ENCODE measurements at regions not wholly inside any gene's neighbourhood (a gene's known extent, or its start where the extent isn't known, plus 50 kb on each side); places are given as distances from the start of the nearest gene placed in this dataset.

DNA sequence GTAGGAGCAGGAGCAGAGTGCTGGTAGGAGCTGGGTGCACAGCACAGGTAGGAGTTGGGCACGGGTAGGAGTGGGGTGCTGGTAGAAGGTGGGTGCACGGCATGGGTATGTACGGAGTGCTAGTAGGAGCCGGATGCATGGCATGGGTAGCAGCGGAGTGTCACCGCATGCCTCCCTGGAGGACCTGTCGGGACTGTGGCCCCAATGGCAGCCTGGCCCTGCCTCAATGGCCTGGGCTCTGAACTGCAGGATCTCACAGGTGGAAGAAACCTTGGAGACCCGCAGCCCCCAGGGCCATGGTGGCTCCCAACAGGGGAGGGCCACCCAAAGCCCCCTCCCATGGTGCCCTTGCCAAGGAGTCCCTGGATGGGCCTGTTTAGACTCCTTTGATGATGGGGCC is 1146.0 kb downstream of the UQCRFS1 start:
- Mint-ChIP-seq H3K27me3 (ENCODE audit: low read depth) (no peaks in the 10 kb centered on the region), H3K27ac (no peak overlapping the region), H3K9me3 (no peaks in the 10 kb centered on the region; the same call in 1 of the 2 replicates), H3K36me3 (no peaks in the 10 kb centered on the region), H3K4me1 (peaks cover 13% of the 10 kb centered on the region), H3K4me3 (no peak overlapping the region)
- ATAC-seq (no peak), DNase-seq (ENCODE audit: low spot score) (no peak)
- TF ChIP-seq NFATC4 (CRISPR knock-in tag; IDR thresholded peaks at IDR 0.05) = no peak
- TF ChIP-seq GABPB1 (CRISPR knock-in tag; IDR thresholded peaks at IDR 0.05) = no peak
- no peak for TF ChIP-seq NFYB (CRISPR knock-in tag; conservative IDR thresholded peaks at IDR 0.05; ENCODE audit: low read depth)
- TF ChIP-seq, protein P1, sequence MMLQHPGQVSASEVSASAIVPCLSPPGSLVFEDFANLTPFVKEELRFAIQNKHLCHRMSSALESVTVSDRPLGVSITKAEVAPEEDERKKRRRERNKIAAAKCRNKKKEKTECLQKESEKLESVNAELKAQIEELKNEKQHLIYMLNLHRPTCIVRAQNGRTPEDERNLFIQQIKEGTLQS (CRISPR knock-in tag; conservative IDR thresholded peaks at IDR 0.05) = no peak
- TF ChIP-seq SMAD4 (CRISPR knock-in tag; IDR thresholded peaks at IDR 0.05) = no peak
- TF ChIP-seq, protein P2, sequence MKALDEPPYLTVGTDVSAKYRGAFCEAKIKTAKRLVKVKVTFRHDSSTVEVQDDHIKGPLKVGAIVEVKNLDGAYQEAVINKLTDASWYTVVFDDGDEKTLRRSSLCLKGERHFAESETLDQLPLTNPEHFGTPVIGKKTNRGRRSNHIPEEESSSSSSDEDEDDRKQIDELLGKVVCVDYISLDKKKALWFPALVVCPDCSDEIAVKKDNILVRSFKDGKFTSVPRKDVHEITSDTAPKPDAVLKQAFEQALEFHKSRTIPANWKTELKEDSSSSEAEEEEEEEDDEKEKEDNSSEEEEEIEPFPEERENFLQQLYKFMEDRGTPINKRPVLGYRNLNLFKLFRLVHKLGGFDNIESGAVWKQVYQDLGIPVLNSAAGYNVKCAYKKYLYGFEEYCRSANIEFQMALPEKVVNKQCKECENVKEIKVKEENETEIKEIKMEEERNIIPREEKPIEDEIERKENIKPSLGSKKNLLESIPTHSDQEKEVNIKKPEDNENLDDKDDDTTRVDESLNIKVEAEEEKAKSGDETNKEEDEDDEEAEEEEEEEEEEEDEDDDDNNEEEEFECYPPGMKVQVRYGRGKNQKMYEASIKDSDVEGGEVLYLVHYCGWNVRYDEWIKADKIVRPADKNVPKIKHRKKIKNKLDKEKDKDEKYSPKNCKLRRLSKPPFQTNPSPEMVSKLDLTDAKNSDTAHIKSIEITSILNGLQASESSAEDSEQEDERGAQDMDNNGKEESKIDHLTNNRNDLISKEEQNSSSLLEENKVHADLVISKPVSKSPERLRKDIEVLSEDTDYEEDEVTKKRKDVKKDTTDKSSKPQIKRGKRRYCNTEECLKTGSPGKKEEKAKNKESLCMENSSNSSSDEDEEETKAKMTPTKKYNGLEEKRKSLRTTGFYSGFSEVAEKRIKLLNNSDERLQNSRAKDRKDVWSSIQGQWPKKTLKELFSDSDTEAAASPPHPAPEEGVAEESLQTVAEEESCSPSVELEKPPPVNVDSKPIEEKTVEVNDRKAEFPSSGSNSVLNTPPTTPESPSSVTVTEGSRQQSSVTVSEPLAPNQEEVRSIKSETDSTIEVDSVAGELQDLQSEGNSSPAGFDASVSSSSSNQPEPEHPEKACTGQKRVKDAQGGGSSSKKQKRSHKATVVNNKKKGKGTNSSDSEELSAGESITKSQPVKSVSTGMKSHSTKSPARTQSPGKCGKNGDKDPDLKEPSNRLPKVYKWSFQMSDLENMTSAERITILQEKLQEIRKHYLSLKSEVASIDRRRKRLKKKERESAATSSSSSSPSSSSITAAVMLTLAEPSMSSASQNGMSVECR (CRISPR knock-in tag; IDR thresholded peaks at IDR 0.05; ENCODE audit: borderline replicate concordance) = no peak
- TF ChIP-seq JUN (CRISPR knock-in tag; IDR thresholded peaks at IDR 0.05) = no peak
- TF ChIP-seq TP53 (CRISPR knock-in tag; IDR thresholded peaks at IDR 0.05) = no peak
- TF ChIP-seq, protein P3, sequence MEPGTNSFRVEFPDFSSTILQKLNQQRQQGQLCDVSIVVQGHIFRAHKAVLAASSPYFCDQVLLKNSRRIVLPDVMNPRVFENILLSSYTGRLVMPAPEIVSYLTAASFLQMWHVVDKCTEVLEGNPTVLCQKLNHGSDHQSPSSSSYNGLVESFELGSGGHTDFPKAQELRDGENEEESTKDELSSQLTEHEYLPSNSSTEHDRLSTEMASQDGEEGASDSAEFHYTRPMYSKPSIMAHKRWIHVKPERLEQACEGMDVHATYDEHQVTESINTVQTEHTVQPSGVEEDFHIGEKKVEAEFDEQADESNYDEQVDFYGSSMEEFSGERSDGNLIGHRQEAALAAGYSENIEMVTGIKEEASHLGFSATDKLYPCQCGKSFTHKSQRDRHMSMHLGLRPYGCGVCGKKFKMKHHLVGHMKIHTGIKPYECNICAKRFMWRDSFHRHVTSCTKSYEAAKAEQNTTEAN (CRISPR knock-in tag; IDR thresholded peaks at IDR 0.05) = no peak
- no peak for TF ChIP-seq TCF7 (CRISPR knock-in tag; IDR thresholded peaks at IDR 0.05; ENCODE audit: low read depth)
- no peak for TF ChIP-seq ZNF263 (CRISPR knock-in tag; IDR thresholded peaks at IDR 0.05; ENCODE audit: low read depth)
- TF ChIP-seq GTF2I (CRISPR knock-in tag; conservative IDR thresholded peaks at IDR 0.05) = no peak
- TF ChIP-seq HMGA2 (CRISPR knock-in tag; IDR thresholded peaks at IDR 0.05) = no peak
- TF ChIP-seq ZNF219 (CRISPR knock-in tag; IDR thresholded peaks at IDR 0.05; ENCODE audit: borderline replicate concordance) = no peak
- ChIA-PET CTCF (no interaction called here), POLR2A (no interaction called here)

DNA sequence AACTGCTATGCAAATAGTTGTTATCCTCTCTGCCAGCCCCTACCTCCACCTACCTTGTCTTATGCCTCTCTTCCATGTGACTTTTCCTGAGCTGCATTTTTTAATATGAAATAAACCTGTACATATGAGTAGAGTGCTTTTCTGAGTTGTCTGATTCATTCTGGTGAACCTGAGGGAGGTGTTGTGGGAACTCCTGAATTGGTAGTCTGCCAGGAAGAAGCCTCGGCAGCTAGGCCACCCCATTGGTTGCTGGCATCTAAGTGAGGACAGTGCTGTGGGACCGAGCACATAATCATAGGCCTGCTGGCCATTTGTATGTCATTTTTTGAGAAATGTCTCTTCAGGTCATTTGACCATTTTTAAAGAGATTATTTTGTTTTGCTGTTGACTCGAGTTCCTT is 1146.8 kb downstream of the UQCRFS1 start:
- Mint-ChIP-seq H3K27ac (peak overlapping the region; percentile 7; the same call in 1 of the 2 replicates), H3K36me3 (no peaks in the 10 kb centered on the region), H3K4me1 (peaks cover 13% of the 10 kb centered on the region), H3K4me3 (no peak overlapping the region), H3K27me3 (ENCODE audit: low read depth) (no peaks in the 10 kb centered on the region), H3K9me3 (no peaks in the 10 kb centered on the region; the same call in 1 of the 2 replicates)
- ChIA-PET POLR2A (no interaction called here), CTCF (interaction anchor here (1.6 kb wide), 1 partner anchor 151 kb away, joined by 5 read pairs; no protein-coding TSS in a partner anchor)
- DNase-seq (ENCODE audit: low spot score) = no peak
- no peak for ATAC-seq
- TF ChIP-seq ZBTB21 (CRISPR knock-in tag; IDR thresholded peaks at IDR 0.05; ENCODE audit: borderline replicate concordance) (no peak), GTF2I (CRISPR knock-in tag; conservative IDR thresholded peaks at IDR 0.05) (no peak), RELA (CRISPR knock-in tag; IDR thresholded peaks at IDR 0.05; ENCODE audit: borderline replicate concordance) (no peak), NR3C1 (CRISPR knock-in tag; conservative IDR thresholded peaks at IDR 0.05; ENCODE audit: low read depth) (no peak), CREM (CRISPR knock-in tag; IDR thresholded peaks at IDR 0.05) (no peak), NFYB (CRISPR knock-in tag; conservative IDR thresholded peaks at IDR 0.05; ENCODE audit: low read depth) (no peak), NFATC4 (CRISPR knock-in tag; IDR thresholded peaks at IDR 0.05) (no peak), PRRX2 (CRISPR knock-in tag; IDR thresholded peaks at IDR 0.05) (no peak), TEAD4 (CRISPR knock-in tag; IDR thresholded peaks at IDR 0.05) (no peak), ZNF423 (CRISPR knock-in tag; IDR thresholded peaks at IDR 0.05) (no peak), ZNF219 (CRISPR knock-in tag; IDR thresholded peaks at IDR 0.05; ENCODE audit: borderline replicate concordance) (no peak)
- TF ChIP-seq, protein P4, sequence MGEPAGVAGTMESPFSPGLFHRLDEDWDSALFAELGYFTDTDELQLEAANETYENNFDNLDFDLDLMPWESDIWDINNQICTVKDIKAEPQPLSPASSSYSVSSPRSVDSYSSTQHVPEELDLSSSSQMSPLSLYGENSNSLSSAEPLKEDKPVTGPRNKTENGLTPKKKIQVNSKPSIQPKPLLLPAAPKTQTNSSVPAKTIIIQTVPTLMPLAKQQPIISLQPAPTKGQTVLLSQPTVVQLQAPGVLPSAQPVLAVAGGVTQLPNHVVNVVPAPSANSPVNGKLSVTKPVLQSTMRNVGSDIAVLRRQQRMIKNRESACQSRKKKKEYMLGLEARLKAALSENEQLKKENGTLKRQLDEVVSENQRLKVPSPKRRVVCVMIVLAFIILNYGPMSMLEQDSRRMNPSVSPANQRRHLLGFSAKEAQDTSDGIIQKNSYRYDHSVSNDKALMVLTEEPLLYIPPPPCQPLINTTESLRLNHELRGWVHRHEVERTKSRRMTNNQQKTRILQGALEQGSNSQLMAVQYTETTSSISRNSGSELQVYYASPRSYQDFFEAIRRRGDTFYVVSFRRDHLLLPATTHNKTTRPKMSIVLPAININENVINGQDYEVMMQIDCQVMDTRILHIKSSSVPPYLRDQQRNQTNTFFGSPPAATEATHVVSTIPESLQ (CRISPR knock-in tag; IDR thresholded peaks at IDR 0.05) = no peak
- TF ChIP-seq, protein P1 (CRISPR knock-in tag; conservative IDR thresholded peaks at IDR 0.05) = no peak
- TF ChIP-seq, protein P5, sequence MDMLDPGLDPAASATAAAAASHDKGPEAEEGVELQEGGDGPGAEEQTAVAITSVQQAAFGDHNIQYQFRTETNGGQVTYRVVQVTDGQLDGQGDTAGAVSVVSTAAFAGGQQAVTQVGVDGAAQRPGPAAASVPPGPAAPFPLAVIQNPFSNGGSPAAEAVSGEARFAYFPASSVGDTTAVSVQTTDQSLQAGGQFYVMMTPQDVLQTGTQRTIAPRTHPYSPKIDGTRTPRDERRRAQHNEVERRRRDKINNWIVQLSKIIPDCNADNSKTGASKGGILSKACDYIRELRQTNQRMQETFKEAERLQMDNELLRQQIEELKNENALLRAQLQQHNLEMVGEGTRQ (CRISPR knock-in tag; IDR thresholded peaks at IDR 0.05) = no peak
- TF ChIP-seq, protein P6, sequence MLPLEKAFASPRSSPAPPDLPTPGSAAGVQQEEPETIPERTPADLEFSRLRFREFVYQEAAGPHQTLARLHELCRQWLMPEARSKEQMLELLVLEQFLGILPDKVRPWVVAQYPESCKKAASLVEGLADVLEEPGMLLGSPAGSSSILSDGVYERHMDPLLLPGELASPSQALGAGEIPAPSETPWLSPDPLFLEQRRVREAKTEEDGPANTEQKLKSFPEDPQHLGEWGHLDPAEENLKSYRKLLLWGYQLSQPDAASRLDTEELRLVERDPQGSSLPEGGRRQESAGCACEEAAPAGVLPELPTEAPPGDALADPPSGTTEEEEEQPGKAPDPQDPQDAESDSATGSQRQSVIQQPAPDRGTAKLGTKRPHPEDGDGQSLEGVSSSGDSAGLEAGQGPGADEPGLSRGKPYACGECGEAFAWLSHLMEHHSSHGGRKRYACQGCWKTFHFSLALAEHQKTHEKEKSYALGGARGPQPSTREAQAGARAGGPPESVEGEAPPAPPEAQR (CRISPR knock-in tag; IDR thresholded peaks at IDR 0.05) = no peak
- TF ChIP-seq, protein P7, sequence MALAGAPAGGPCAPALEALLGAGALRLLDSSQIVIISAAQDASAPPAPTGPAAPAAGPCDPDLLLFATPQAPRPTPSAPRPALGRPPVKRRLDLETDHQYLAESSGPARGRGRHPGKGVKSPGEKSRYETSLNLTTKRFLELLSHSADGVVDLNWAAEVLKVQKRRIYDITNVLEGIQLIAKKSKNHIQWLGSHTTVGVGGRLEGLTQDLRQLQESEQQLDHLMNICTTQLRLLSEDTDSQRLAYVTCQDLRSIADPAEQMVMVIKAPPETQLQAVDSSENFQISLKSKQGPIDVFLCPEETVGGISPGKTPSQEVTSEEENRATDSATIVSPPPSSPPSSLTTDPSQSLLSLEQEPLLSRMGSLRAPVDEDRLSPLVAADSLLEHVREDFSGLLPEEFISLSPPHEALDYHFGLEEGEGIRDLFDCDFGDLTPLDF (CRISPR knock-in tag; IDR thresholded peaks at IDR 0.05) = no peak

All from WTC11 (cell line).